Testis (tissue), 2 donors: ENCODE measurements at regions not wholly inside any gene's neighbourhood (a gene's known extent, or its start where the extent isn't known, plus 50 kb on each side); places are given as distances from the start of the nearest gene placed in this dataset.
"Not testable (repeated sequence)": the region's sequence is repeated elsewhere in the genome, so short reads cannot be mapped to it uniquely, and the experiment has no call there.

Source experiments
- POLR2A ChIP-seq: fragments of 450-650 bp; IDR thresholded peaks from one replicate; pipeline ENCODE4 v1.6.1; 2017; ENCODE audit warnings: antibody characterized with exemption, mild to moderate bottlenecking, moderate library complexity
- TF ChIP-seq, protein P1 (sequence below), 3 experiments: fragments of 450-650 bp in 2 of 3; fragments of 200-600 bp in 1 of 3; sonication (generic) in 1 of 3; IDR thresholded peaks; one replicate each; pipeline ENCODE4 v1.5.1; 2016 to 2019; ENCODE audit warnings: antibody characterized with exemption in 3 of 3, mild to moderate bottlenecking in 2 of 3, moderate library complexity in 1 of 3

DNA sequence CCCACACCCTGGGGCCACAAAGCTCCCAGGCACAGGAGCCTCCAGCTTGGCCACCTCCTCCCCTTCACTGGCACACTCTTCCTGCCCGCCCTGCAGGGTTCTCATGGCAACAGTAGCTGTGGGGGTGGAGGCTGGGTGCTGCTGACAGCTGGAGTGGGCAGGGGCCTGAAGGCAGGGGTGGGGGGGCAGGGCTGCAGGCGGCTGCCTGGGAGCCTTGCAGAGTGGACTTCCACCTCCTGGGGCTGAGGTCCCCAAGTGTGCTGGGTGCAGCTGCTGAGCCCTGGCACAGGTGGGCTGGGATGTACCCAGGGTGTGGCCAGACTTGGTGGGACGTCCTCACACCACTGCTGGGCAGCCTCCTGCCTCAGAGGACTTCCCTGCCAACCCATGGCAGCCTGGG is 254.8 kb downstream of the ANKRD30B start:
- TF ChIP-seq, protein P1, sequence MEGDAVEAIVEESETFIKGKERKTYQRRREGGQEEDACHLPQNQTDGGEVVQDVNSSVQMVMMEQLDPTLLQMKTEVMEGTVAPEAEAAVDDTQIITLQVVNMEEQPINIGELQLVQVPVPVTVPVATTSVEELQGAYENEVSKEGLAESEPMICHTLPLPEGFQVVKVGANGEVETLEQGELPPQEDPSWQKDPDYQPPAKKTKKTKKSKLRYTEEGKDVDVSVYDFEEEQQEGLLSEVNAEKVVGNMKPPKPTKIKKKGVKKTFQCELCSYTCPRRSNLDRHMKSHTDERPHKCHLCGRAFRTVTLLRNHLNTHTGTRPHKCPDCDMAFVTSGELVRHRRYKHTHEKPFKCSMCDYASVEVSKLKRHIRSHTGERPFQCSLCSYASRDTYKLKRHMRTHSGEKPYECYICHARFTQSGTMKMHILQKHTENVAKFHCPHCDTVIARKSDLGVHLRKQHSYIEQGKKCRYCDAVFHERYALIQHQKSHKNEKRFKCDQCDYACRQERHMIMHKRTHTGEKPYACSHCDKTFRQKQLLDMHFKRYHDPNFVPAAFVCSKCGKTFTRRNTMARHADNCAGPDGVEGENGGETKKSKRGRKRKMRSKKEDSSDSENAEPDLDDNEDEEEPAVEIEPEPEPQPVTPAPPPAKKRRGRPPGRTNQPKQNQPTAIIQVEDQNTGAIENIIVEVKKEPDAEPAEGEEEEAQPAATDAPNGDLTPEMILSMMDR (IDR thresholded peaks at IDR 0.05): not testable (repeated sequence)
- not testable (repeated sequence) for TF ChIP-seq POLR2A
